Cardiac fibroblast (primary cell): ENCODE measurements at regions not wholly inside any gene's neighbourhood (a gene's known extent, or its start where the extent isn't known, plus 50 kb on each side); places are given as distances from the start of the nearest gene placed in this dataset.

Source experiments
- DNase-seq, 2 donors: peaks; one replicate each; pipeline versions ENCODE4 v3.0.0 to v3.0.0-alpha.2; 2010; ENCODE audit warnings: low read depth in 2 of 2
- H3K4me3 ChIP-seq, 2 donors: replicated peaks in 1 of 2; 1 replicate in 1 of 2; 2 replicates in 1 of 2; pipeline ENCODE4 v1.5.1; 2011; ENCODE audit warnings: low read depth in 2 of 2, low read length in 2 of 2, mild to moderate bottlenecking in 2 of 2, moderate library complexity in 1 of 2
- TF ChIP-seq, protein P1 (sequence below): IDR thresholded peaks from one replicate; pipeline ENCODE4 v1.5.1; 2011; ENCODE audit warnings: low read depth, mild to moderate bottlenecking, low read length, inconsistent platforms

DNA sequence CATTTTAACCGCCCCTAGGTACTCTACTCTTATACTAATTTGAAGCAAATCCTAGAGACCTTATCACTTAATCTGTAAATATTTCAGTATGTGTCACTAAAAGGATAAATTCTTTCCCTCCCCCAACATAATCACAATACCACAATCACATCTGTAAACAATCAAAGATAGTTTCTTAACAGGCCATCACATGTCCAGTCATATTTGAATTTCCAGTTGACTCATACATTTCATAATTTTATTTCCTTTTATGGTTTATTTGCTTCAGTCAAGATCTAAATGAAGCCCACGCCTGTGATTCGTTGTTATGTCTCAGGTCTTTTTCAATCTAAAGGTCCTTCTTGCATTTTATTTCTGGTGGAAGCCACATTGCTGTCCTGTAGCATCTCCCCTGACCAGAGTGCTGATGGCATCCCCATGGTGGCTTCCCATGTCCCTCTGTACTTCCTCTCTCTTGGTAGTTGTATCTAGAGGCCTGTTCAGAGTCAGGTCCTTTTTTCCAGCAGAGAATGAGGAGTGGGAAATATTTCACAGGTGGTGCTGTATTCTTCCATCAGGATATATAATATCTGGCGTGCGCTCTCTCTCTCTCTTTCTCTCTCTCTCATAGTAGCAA lies 128.6 kb upstream of the SLC22A23 start:
- no peak overlapping the region for H3K4me3 ChIP-seq
- peak; percentile 56 to 91 for DNase-seq
- TF ChIP-seq, protein P1, sequence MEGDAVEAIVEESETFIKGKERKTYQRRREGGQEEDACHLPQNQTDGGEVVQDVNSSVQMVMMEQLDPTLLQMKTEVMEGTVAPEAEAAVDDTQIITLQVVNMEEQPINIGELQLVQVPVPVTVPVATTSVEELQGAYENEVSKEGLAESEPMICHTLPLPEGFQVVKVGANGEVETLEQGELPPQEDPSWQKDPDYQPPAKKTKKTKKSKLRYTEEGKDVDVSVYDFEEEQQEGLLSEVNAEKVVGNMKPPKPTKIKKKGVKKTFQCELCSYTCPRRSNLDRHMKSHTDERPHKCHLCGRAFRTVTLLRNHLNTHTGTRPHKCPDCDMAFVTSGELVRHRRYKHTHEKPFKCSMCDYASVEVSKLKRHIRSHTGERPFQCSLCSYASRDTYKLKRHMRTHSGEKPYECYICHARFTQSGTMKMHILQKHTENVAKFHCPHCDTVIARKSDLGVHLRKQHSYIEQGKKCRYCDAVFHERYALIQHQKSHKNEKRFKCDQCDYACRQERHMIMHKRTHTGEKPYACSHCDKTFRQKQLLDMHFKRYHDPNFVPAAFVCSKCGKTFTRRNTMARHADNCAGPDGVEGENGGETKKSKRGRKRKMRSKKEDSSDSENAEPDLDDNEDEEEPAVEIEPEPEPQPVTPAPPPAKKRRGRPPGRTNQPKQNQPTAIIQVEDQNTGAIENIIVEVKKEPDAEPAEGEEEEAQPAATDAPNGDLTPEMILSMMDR = no peak

DNA sequence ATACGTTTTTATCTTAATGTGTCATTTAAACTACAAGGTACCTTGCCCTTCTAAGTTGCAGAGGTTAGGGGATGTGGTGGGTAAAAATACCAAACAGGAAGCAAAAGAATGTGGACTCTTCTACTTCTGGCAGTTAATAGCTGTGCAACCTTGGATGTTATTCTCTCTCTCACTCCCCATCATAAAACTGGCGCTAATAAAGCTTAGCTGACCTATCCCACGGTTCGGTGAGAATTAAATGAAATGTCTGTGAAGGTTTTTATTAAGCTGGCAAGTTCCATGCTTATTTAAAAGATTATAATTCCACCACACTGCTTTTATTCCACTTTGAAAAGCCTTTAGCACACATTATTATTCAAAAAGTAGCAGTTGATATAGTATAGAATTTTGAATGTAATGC lies 127.8 kb upstream of the SLC22A23 start:
- no peak overlapping the region for H3K4me3 ChIP-seq
- TF ChIP-seq, protein P1 = no peak
- peak in 1 of 2 donors; percentile 11 for DNase-seq

DNA sequence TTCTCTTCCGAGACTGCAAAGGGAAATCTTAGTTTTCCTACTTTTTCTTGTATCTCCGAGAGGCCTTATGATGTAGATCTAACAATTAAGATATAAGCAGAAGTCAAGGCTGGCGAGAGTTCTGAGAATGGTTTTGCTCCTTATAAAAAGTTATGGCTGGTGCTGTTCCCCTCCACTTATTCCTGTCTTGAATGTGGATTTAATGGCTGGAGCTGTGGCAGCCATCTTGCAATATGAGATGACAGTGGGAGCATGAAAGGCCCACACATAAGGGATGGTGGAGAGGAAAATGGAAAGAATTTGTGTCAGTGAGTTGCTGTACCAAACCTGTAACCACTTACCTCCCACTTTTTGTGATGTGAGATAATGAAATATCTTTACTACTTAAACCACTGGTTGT lies 124.6 kb upstream of the SLC22A23 start:
- H3K4me3 ChIP-seq = no peak overlapping the region
- DNase-seq = no peak
- TF ChIP-seq, protein P1 = no peak

DNA sequence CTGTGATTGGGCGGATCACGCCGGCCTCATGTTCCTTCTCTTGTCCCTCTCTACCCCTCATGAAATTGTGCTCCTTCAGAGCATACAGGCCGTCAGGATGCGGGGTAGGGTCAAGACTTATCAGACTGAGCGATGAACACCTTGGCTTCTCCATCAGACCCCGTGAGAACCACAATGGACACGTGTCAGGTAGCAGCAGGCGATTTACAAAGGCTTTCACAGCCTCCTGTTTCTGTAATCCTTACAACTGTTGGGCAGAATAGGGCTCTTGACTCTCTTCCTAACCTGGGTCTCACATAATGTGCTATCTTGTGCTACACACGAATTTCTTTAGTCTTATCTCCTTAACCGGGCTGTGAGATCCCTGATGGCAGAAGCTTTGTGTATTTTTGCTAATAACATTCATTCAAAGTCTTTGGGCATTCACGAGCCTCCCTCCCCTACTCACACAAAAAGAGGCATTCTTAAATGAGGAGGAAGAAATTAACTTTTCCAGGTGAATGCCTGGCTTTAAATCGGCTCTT lies 122.9 kb upstream of the SLC22A23 start:
- TF ChIP-seq, protein P1 = no peak
- H3K4me3 ChIP-seq = no peak overlapping the region
- no peak for DNase-seq

DNA sequence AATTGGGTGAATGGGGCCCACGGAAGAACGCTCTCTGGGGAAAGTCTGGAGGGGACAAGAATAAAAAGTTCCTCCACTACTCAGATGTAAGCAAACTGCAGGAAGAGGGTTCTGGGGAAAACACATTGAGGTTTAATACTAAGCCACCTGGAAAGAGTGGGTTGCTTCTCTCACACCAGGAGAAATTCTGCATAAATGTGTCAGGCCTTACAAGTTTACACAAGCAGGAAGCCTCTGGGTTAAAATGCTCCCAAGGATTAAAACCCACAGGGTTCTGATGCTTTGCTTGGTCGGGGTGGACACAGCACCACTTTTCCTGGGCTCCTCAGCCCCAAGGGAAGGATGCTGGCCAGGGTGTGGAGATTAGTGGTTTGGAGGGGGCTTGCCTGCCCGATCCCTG lies 122.1 kb upstream of the SLC22A23 start:
- TF ChIP-seq, protein P1 = no peak
- DNase-seq = no peak
- H3K4me3 ChIP-seq = no peak overlapping the region

DNA sequence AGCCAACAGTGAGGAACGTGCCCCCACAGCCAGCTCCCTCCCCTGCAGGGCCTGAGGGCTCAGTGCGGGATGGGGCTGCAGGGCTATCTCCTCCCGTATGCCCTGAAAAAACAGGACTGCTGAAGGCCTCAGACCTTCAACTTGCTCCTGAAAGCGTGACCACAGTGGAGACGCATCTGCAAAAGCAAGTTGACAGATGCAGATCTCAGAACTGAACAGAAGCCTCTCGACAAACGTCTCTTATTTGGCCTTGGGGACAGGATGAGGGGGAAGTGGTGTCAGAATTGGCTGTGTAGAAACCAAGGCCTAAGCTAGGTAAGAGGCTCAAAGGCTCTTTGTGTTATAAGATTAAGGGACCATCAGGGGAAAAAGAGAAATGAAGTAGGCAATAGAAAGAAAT lies 120.7 kb upstream of the SLC22A23 start:
- no peak for DNase-seq
- TF ChIP-seq, protein P1 = no peak
- no peak overlapping the region for H3K4me3 ChIP-seq

DNA sequence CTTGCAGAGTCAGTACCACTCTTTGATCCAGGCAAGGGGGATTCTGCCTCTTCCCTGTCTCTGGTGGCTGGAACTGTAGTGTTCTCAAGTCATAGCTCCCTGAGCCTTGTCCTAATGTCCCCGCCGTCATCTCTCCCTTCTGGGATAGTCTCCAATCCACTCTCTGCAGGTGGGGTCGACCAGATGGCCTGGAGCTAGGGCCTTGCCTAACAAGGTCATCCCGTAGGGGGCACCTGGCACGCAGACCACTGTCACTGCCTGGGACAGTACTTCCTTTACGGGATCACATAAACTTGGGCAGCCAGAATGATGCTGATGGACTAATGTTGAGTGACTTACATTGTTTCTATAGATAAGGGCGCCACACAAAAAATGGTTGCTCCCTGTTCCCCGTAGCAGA lies 118.9 kb upstream of the SLC22A23 start:
- no peak for DNase-seq
- H3K4me3 ChIP-seq = no peak overlapping the region
- TF ChIP-seq, protein P1 = no peak
